ENCODE measurements at regions not wholly inside any gene's neighbourhood (a gene's known extent, or its start where the extent isn't known, plus 50 kb on each side); places are given as distances from the start of the nearest gene placed in this dataset.

- DNase-seq (ENCODE audit: low spot score) = no peak
- no peak for TF ChIP-seq CTCF (IDR thresholded peaks at IDR 0.05; ENCODE audit: extremely low read depth, missing control alignments)
Observed at GRCh38 chr22:48537343-48537680, 1290.4 kb downstream of the BRD1 start.

- DNase-seq (ENCODE audit: low spot score) = no peak
- no peak for TF ChIP-seq CTCF (IDR thresholded peaks at IDR 0.05; ENCODE audit: extremely low read depth, missing control alignments)
Observed at GRCh38 chr22:48536541-48537342, 1290.9 kb downstream of the BRD1 start.

GRCh38 chr22:48535868-48536540 lies 1291.7 kb downstream of the BRD1 start:
- no peak for DNase-seq (ENCODE audit: low spot score)
- no peak for TF ChIP-seq CTCF (IDR thresholded peaks at IDR 0.05; ENCODE audit: extremely low read depth, missing control alignments)

DNA sequence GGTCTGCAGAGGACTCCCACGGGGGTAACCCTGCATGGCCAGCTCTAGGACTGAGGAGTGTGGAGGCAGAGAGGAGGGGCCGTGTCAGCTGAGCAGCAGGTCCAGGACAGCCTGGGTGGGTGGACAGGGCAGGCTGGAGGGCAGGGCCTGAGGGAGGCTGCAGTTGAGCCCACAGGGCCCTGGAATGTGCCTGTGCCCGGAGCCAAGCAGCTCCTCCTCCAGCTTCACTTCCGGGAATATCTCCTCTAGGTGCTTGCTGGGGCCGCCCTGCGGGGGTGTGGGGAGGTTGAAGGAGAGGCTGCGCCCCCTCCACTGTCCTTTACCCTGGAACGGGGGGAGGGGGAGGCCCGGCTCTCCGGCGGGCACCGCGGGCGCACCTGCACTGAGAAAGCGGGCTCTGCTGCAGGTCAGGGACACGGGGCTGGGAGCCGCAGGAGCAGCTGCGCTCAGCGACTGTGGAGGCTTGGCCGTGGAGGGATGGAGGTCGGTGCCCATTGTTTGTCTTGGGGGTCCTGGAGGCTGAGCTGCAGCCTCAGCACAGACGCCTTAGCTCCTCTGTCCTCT lies 1293.2 kb downstream of the BRD1 start:
- no peak for TF ChIP-seq CTCF (IDR thresholded peaks at IDR 0.05; ENCODE audit: extremely low read depth, missing control alignments)
- DNase-seq (ENCODE audit: low spot score) = no peak

DNA sequence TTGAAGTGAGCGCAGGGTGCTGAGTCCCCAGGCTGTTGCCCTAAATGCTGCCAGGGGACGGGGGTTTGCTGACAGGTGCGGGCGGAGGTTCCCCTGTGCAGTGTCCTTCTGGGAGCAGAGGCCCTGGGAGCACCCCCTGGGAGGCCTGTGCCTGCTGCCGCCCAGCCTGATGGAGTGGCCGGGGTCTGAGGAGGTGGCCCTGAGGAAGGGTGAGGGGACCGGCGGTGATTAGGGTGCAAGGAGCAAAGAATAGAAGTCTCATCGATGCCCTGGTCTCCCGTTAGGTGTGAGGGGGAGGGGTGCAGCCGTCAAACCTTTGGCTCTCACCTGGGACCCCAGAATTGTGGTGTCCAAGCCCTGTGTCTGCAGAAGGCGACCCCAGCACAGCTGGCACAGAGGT lies 1294.7 kb downstream of the BRD1 start:
- DNase-seq (ENCODE audit: low spot score) = no peak
- no peak for TF ChIP-seq CTCF (IDR thresholded peaks at IDR 0.05; ENCODE audit: extremely low read depth, missing control alignments)

DNA sequence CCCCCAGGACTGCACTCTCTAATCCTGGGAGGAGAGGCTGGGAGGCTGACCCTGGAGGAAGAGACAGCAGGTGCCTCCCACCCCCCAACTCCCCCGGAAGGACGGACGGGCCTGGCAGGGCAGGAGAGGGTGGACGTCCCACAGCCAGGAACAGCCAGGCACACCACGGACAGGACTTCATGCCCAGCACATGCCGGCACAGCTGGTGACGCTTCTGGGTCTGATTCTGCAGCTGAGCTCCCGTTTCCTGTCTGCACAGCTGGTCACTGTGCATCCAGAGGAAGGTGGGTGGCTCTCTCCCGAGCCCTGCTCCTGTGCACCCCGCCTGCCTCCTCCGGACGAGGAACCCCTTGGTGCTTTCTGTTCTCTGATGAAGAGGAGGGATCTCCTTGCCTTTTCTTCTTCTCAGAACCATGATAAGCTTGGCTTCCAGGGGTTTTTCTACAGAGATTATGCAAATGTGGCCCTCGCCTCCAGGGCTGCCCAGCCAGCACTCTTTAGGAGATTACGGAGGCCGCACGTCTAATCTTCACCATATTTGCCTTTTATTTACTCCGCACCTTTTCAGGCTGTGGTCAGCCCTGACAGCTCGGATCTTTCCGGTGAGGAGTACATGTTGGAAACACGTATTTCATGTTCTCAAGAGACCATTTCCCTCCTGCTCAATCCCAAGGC lies 1295.8 kb downstream of the BRD1 start:
- no peak for DNase-seq (ENCODE audit: low spot score)
- TF ChIP-seq CTCF (IDR thresholded peaks at IDR 0.05; ENCODE audit: extremely low read depth, missing control alignments) = no peak

GRCh38 chr22:48531108-48531507 lies 1296.6 kb downstream of the BRD1 start:
- DNase-seq (ENCODE audit: low spot score) = no peak
- TF ChIP-seq CTCF (IDR thresholded peaks at IDR 0.05; ENCODE audit: extremely low read depth, missing control alignments) = no peak

Measured in GM20000 (cell line).